Mammary epithelial cell (primary cell): ENCODE measurements at regions not wholly inside any gene's neighbourhood (a gene's known extent, or its start where the extent isn't known, plus 50 kb on each side); places are given as distances from the start of the nearest gene placed in this dataset.

ENCODE experiments used
- CTCF ChIP-seq, 2 donors: IDR thresholded peaks in 1 of 2; conservative IDR thresholded peaks in 1 of 2; 2 replicates each; pipeline ENCODE4 v1.5.1; 2011 to 2012; ENCODE audit warnings: inconsistent platforms in 2 of 2, low read length in 2 of 2, mild to moderate bottlenecking in 2 of 2, control low read depth in 1 of 2, low read depth in 1 of 2; ENCODE audit not compliant: insufficient read depth in 1 of 2; ENCODE audit errors: extremely low read depth in 1 of 2
- EZH2 ChIP-seq: IDR thresholded peaks from 2 replicates; pipeline ENCODE4 v1.6.1; 2012; ENCODE audit warnings: low read length, inconsistent platforms, borderline replicate concordance

GRCh38 chr7:106413446-106413845, 128.7 kb upstream of the NAMPT start:
- TF ChIP-seq CTCF (conservative IDR thresholded peaks at IDR 0.05 in 1 of 2, IDR thresholded peaks at IDR 0.05 in 1 of 2; ENCODE audit: extremely low read depth in 1 of 2, insufficient read depth in 1 of 2, low read depth in 1 of 2, low read length in 2 of 2): no peak
- no peak for TF ChIP-seq EZH2
